Stimulated activated CD8-positive, alpha-beta memory T cell treated with anti-CD3 and anti-CD28 coated beads, Interleukin-12 subunit alpha, Interleukin-12 subunit beta, amount 100 ng/mL, for 4 hours (primary cell): ENCODE measurements at regions not wholly inside any gene's neighbourhood (a gene's known extent, or its start where the extent isn't known, plus 50 kb on each side); places are given as distances from the start of the nearest gene placed in this dataset.

ENCODE experiments used
- DNase-seq: peaks from one replicate; pipeline ENCODE4 v3.0.0-alpha.2; 2020; ENCODE audit warnings: low read depth

DNA sequence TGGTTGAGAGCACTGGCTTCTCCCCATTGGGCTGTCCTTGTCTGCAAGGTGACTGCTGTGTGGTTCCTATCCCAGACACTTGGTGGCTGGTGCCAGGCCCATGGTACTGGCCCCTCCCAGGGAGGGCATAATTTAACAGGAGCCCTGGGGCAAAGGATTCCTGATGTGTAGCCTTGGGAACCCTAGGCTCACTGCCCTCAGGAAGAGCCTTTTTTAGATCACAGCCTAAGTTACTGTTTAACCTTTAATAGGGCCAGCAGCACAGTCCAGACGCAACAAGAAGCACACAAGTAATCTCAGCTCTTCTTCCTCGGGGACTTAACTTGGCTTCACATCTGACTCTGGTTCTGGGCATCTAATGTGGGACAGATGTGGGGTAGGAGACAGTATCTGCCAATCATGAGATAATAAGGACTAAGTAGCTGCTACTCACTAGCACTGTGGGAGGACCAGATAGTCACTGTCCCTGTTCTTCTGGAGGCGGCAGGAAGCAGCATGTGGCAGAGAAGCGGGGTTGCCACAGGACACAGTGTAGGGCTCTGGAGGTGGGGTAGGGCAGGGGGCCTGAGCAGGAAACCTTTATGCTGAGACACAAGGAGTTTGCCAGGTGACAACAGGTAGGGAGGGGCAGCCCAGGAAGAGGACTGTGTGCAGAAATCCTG lies 136.3 kb downstream of the TMEM17 start:
- DNase-seq = no peak

DNA sequence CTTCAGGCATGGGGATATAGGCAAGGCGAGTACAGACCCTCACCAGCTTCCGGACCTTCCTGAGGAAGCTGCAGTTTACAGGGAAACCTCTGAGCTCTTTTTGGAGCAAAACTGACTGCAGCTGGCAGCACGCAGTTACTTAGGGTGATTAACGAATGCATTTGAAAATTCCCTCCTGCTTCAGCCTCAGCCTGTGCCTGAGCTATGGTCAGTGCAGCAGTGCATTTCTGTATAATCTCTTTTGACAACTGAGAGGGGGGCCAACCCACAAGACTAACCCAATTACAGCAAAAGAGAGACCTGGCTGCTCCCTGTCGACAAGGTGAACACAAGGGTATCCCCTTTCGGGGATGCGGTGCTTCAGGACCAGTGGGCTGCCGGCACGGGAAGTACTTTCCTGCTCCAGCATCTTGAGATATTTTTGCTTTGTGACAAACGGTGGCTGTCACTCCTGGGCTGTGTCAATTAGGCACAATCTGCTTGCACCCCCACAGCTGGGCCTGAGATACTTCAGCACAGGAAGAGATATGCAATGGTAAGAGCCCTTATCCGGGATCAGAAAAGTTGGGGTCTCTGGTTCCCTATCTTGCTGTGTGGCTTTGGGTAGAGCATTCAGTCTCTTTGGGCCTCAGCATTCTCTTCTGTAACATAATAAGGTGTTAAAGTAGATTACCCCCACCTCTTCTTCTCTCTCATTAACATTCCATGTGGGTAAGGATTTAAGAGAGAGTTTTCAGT lies 141.0 kb downstream of the TMEM17 start:
- DNase-seq = no peak

DNA sequence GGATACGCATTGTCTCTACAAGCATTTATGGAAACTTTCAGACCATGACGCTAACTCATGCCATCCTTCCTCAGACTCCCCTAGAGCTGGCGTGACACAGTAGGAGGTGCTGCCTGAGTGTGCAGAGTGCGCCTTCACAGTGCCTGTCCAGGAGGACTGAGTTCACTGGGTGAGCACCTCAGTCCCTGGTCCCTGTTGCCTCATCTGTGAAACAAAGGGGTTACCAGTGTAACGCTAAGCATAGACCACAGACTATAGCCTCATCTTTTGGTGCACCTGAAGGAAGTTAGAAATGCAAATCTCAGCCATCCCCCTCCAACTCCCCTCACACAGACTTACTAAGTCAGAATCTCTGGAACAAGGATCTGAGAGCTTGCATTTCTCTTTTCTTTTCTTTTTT lies 142.8 kb downstream of the TMEM17 start:
- DNase-seq = no peak

GRCh38 chr2:62362561-62362960 lies 143.4 kb downstream of the TMEM17 start:
- no peak for DNase-seq

- DNase-seq = no peak
Observed at GRCh38 chr2:62361964-62362363, 144.0 kb downstream of the TMEM17 start.

- DNase-seq = no peak
Observed at GRCh38 chr2:62354771-62355561, 151.0 kb downstream of the TMEM17 start.

GRCh38 chr2:62352031-62352430 lies 154.0 kb downstream of the TMEM17 start:
- no peak for DNase-seq

GRCh38 chr2:62349788-62350187 lies 153.9 kb downstream of the B3GNT2 start:
- no peak for DNase-seq

DNA sequence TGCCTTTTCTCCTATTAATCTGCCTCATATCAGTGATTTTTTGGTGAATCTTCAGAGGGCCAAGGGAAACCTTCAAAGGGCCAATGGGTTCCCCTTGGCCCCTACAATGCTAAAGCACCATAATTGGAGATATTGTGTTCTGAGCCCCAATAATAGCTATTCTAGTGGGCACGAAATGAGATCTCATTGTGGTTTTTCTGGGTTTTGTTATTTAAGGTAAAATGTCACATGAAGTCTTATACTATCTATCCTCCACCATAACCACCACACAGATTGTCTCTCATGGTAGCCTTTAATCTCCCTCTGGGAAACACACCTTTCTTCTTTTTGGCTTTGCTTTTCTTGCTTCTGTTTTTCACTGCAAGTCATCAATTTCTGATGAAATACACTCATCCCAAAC lies 152.8 kb downstream of the B3GNT2 start:
- DNase-seq = no peak

GRCh38 chr2:62347563-62348270 lies 151.8 kb downstream of the B3GNT2 start:
- DNase-seq = no peak

- no peak for DNase-seq
Observed at GRCh38 chr2:62344472-62344871, 148.6 kb downstream of the B3GNT2 start.

- no peak for DNase-seq
Observed at GRCh38 chr2:62343636-62344337, 147.9 kb downstream of the B3GNT2 start.

- no peak for DNase-seq
Observed at GRCh38 chr2:62343206-62343605, 147.3 kb downstream of the B3GNT2 start.

GRCh38 chr2:62340994-62341484 lies 145.1 kb downstream of the B3GNT2 start:
- no peak for DNase-seq

GRCh38 chr2:62339837-62340236 lies 143.9 kb downstream of the B3GNT2 start:
- no peak for DNase-seq

- no peak for DNase-seq
Observed at GRCh38 chr2:62339413-62339812, 143.5 kb downstream of the B3GNT2 start.

DNA sequence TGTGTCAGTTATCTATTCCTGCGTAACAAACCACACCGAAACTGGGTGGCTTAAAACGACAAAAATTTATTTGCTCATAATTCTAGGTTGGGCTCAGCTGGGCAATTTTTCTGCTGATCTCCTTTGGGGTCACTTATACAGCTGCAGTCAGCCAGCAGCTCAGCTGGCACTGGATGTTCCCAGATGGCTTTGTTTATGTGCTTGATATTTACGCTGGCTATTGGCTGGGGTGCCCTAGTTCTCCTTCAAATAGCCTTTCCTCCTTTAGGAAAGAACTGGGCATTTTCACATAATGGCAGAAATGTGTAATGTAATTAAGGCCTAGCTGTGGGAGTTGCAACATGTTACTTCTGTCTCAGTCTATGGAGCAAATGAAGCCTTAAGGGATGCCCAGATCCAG lies 142.2 kb downstream of the B3GNT2 start:
- DNase-seq = no peak

DNA sequence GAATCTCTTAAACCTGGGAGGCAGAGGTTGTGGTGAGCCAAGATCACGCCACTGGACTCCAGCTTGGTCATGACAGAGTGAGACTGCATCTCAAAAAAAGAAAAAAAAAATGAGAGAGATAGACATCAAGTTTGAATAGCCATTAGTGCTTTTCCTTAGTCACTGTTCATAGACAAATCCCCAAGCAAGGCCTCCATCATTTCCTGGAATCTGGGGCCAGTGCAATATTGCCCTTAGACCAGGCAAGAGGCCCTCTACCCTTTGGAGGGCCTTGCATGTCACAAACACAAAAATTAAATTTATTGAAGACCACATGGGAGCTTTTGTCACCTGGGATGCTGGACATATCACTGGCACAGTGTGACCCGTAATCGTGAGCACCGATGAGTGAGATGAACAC lies 141.5 kb downstream of the B3GNT2 start:
- DNase-seq = no peak

- no peak for DNase-seq
Observed at GRCh38 chr2:62335612-62336011, 139.7 kb downstream of the B3GNT2 start.

- DNase-seq = no peak
Observed at GRCh38 chr2:62334440-62335058, 138.6 kb downstream of the B3GNT2 start.

- DNase-seq = no peak
Observed at GRCh38 chr2:62334009-62334408, 138.1 kb downstream of the B3GNT2 start.
